ENCODE measurements at regions not wholly inside any gene's neighbourhood (a gene's known extent, or its start where the extent isn't known, plus 50 kb on each side); places are given as distances from the start of the nearest gene placed in this dataset.

DNA sequence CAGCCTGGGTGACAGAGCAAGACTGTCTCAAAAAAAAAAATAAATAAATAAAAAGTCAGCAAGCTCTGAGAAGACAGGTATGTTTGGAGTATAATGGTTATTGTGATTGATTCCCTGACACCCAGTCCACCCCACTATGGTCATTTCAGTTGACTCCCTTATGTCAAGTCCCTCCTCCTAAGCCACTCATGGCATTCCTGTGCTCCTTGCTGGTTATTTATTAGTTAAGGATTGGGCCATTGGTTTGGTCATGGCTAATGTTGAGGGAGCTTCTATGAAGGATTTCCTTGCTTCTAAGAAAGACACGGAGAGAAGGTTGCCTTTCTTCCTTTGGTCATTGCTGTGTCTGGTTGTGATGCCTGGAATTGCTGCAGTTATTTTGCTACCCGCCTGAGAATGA, 140.1 kb downstream of the UCHL1 start:
- Histone ChIP-seq H3F3A (replicated peaks; ENCODE audit: low read depth) (no peaks in the 10 kb centered on the region), H4K20me1 (replicated peaks; ENCODE audit: insufficient read depth) (no peaks in the 10 kb centered on the region), H3K4me2 (no peak overlapping the region), H3K36me3 (ENCODE audit: insufficient read depth) (no peaks in the 10 kb centered on the region), H3K79me2 (replicated peaks; ENCODE audit: insufficient read depth) (no peaks in the 10 kb centered on the region), H3K27ac (ENCODE audit: low read depth) (no peak overlapping the region), H2AFZ (0 out of 2 replicates have a peak overlapping the region, but pooled peaks have one; percentile 23), H3K27me3 (ENCODE audit: insufficient read depth) (no peaks in the 10 kb centered on the region), H3K4me3 (no peak overlapping the region), H3K4me1 (ENCODE audit: insufficient read depth) (peaks cover 10% of the 10 kb centered on the region), H3K9me2 (ENCODE audit: insufficient read depth) (no peaks in the 10 kb centered on the region)
- ATAC-seq (no peak), DNase-seq (ENCODE audit: low spot score) (no peak)
- TF ChIP-seq, protein P1, sequence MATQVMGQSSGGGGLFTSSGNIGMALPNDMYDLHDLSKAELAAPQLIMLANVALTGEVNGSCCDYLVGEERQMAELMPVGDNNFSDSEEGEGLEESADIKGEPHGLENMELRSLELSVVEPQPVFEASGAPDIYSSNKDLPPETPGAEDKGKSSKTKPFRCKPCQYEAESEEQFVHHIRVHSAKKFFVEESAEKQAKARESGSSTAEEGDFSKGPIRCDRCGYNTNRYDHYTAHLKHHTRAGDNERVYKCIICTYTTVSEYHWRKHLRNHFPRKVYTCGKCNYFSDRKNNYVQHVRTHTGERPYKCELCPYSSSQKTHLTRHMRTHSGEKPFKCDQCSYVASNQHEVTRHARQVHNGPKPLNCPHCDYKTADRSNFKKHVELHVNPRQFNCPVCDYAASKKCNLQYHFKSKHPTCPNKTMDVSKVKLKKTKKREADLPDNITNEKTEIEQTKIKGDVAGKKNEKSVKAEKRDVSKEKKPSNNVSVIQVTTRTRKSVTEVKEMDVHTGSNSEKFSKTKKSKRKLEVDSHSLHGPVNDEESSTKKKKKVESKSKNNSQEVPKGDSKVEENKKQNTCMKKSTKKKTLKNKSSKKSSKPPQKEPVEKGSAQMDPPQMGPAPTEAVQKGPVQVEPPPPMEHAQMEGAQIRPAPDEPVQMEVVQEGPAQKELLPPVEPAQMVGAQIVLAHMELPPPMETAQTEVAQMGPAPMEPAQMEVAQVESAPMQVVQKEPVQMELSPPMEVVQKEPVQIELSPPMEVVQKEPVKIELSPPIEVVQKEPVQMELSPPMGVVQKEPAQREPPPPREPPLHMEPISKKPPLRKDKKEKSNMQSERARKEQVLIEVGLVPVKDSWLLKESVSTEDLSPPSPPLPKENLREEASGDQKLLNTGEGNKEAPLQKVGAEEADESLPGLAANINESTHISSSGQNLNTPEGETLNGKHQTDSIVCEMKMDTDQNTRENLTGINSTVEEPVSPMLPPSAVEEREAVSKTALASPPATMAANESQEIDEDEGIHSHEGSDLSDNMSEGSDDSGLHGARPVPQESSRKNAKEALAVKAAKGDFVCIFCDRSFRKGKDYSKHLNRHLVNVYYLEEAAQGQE (IDR thresholded peaks at IDR 0.05; ENCODE audit: unreplicated experiment): no peak
- TF ChIP-seq NANOG (IDR thresholded peaks at IDR 0.05; ENCODE audit: borderline replicate concordance) (no peak), POLR2AphosphoS5 (IDR thresholded peaks at IDR 0.05; ENCODE audit: low read depth) (no peak), ZNF331 (CRISPR knock-in tag; IDR thresholded peaks at IDR 0.05; ENCODE audit: low read depth) (no peak), JUNB (IDR thresholded peaks at IDR 0.05; ENCODE audit: unreplicated experiment) (no peak), ZNF114 (CRISPR knock-in tag; IDR thresholded peaks at IDR 0.05) (no peak), EZH2 (IDR thresholded peaks at IDR 0.05; ENCODE audit: low read depth, unreplicated experiment) (no peak), STAT1 (IDR thresholded peaks at IDR 0.05; ENCODE audit: unreplicated experiment) (no peak), CREB1 (CRISPR knock-in tag; IDR thresholded peaks at IDR 0.05; ENCODE audit: low read depth) (no peak), EZH2phosphoT487 (IDR thresholded peaks at IDR 0.05; ENCODE audit: unreplicated experiment) (no peak)
- TF ChIP-seq, protein P2, sequence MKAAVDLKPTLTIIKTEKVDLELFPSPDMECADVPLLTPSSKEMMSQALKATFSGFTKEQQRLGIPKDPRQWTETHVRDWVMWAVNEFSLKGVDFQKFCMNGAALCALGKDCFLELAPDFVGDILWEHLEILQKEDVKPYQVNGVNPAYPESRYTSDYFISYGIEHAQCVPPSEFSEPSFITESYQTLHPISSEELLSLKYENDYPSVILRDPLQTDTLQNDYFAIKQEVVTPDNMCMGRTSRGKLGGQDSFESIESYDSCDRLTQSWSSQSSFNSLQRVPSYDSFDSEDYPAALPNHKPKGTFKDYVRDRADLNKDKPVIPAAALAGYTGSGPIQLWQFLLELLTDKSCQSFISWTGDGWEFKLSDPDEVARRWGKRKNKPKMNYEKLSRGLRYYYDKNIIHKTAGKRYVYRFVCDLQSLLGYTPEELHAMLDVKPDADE (IDR thresholded peaks at IDR 0.05): no peak
- TF ChIP-seq, protein P3, sequence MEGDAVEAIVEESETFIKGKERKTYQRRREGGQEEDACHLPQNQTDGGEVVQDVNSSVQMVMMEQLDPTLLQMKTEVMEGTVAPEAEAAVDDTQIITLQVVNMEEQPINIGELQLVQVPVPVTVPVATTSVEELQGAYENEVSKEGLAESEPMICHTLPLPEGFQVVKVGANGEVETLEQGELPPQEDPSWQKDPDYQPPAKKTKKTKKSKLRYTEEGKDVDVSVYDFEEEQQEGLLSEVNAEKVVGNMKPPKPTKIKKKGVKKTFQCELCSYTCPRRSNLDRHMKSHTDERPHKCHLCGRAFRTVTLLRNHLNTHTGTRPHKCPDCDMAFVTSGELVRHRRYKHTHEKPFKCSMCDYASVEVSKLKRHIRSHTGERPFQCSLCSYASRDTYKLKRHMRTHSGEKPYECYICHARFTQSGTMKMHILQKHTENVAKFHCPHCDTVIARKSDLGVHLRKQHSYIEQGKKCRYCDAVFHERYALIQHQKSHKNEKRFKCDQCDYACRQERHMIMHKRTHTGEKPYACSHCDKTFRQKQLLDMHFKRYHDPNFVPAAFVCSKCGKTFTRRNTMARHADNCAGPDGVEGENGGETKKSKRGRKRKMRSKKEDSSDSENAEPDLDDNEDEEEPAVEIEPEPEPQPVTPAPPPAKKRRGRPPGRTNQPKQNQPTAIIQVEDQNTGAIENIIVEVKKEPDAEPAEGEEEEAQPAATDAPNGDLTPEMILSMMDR (conservative IDR thresholded peaks at IDR 0.05; ENCODE audit: low read depth in 2 of 2): no peak
- TF ChIP-seq, protein P4, sequence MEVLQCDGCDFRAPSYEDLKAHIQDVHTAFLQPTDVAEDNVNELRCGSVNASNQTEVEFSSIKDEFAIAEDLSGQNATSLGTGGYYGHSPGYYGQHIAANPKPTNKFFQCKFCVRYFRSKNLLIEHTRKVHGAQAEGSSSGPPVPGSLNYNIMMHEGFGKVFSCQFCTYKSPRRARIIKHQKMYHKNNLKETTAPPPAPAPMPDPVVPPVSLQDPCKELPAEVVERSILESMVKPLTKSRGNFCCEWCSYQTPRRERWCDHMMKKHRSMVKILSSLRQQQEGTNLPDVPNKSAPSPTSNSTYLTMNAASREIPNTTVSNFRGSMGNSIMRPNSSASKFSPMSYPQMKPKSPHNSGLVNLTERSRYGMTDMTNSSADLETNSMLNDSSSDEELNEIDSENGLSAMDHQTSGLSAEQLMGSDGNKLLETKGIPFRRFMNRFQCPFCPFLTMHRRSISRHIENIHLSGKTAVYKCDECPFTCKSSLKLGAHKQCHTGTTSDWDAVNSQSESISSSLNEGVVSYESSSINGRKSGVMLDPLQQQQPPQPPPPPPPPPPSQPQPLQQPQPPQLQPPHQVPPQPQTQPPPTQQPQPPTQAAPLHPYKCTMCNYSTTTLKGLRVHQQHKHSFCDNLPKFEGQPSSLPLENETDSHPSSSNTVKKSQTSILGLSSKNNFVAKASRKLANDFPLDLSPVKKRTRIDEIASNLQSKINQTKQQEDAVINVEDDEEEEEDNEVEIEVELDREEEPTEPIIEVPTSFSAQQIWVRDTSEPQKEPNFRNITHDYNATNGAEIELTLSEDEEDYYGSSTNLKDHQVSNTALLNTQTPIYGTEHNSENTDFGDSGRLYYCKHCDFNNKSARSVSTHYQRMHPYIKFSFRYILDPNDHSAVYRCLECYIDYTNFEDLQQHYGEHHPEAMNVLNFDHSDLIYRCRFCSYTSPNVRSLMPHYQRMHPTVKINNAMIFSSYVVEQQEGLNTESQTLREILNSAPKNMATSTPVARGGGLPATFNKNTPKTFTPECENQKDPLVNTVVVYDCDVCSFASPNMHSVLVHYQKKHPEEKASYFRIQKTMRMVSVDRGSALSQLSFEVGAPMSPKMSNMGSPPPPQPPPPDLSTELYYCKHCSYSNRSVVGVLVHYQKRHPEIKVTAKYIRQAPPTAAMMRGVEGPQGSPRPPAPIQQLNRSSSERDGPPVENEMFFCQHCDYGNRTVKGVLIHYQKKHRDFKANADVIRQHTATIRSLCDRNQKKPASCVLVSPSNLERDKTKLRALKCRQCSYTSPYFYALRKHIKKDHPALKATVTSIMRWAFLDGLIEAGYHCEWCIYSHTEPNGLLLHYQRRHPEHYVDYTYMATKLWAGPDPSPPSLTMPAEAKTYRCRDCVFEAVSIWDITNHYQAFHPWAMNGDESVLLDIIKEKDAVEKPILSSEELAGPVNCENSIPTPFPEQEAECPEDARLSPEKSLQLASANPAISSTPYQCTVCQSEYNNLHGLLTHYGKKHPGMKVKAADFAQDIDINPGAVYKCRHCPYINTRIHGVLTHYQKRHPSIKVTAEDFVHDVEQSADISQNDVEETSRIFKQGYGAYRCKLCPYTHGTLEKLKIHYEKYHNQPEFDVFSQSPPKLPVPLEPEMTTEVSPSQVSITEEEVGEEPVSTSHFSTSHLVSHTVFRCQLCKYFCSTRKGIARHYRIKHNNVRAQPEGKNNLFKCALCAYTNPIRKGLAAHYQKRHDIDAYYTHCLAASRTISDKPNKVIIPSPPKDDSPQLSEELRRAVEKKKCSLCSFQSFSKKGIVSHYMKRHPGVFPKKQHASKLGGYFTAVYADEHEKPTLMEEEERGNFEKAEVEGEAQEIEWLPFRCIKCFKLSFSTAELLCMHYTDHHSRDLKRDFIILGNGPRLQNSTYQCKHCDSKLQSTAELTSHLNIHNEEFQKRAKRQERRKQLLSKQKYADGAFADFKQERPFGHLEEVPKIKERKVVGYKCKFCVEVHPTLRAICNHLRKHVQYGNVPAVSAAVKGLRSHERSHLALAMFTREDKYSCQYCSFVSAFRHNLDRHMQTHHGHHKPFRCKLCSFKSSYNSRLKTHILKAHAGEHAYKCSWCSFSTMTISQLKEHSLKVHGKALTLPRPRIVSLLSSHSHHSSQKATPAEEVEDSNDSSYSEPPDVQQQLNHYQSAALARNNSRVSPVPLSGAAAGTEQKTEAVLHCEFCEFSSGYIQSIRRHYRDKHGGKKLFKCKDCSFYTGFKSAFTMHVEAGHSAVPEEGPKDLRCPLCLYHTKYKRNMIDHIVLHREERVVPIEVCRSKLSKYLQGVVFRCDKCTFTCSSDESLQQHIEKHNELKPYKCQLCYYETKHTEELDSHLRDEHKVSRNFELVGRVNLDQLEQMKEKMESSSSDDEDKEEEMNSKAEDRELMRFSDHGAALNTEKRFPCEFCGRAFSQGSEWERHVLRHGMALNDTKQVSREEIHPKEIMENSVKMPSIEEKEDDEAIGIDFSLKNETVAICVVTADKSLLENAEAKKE (CRISPR knock-in tag; IDR thresholded peaks at IDR 0.05): no peak
- Mint-ChIP-seq H3K36me3 (ENCODE audit: low read depth) (no peaks in the 10 kb centered on the region), H3K4me3 (no peak overlapping the region), H3K4me1 (peaks cover 13% of the 10 kb centered on the region), H3K27ac (no peak overlapping the region), H3K27me3 (ENCODE audit: insufficient read depth, low read depth, poor library complexity) (no peaks in the 10 kb centered on the region), H3K9me3 (no peaks in the 10 kb centered on the region; the same call in 2 of the 3 replicates)
